DND-41 (cell line): ENCODE measurements at regions not wholly inside any gene's neighbourhood (a gene's known extent, or its start where the extent isn't known, plus 50 kb on each side); places are given as distances from the start of the nearest gene placed in this dataset.

Experiments used
- ATAC-seq: fragments of 200-7000 bp; cut with Tn5 transposase; 3 replicates; pipeline ENCODE4 v1.9.1; 2021; ENCODE audit warnings: low read depth; ENCODE audit not compliant: insufficient read depth
- DNase-seq: peaks from one replicate; pipeline ENCODE4 v3.0.0-alpha.2; 2020
- H2AFZ ChIP-seq: 2 replicates; pipeline ENCODE4 v1.6.0; 2012; ENCODE audit warnings: low read depth, low read length
- H3K27ac ChIP-seq: 2 replicates; pipeline ENCODE4 v1.5.1; 2012; ENCODE audit warnings: low read length, inconsistent platforms
- H3K27me3 ChIP-seq: fragments of 200-600 bp; sonication (generic); 2 replicates; pipeline ENCODE4 v1.6.0; 2012; ENCODE audit warnings: low read length, mild to moderate bottlenecking, inconsistent platforms; ENCODE audit not compliant: insufficient read depth, poor library complexity
- H3K36me3 ChIP-seq: 2 replicates; pipeline ENCODE4 v1.5.1; 2012; ENCODE audit warnings: low read length, inconsistent platforms; ENCODE audit not compliant: insufficient read depth
- H3K4me1 ChIP-seq: 2 replicates; pipeline ENCODE4 v1.5.1; 2012; ENCODE audit warnings: mild to moderate bottlenecking, low read length; ENCODE audit not compliant: insufficient read depth
- H3K4me2 ChIP-seq: 2 replicates; pipeline ENCODE4 v1.6.0; 2012; ENCODE audit warnings: mild to moderate bottlenecking, moderate library complexity, low read length, inconsistent platforms; ENCODE audit not compliant: insufficient read depth
- H3K4me3 ChIP-seq, 2 experiments: fragments of 200-600 bp in 1 of 2; shearing (Covaris generic) in 1 of 2; 2 replicates each; pipeline ENCODE4 v1.5.1; 2012 to 2016; ENCODE audit warnings: inconsistent platforms in 2 of 2, low read length in 2 of 2, mild to moderate bottlenecking in 2 of 2, low read depth in 1 of 2, moderate library complexity in 1 of 2
- H3K79me2 ChIP-seq: 2 replicates; pipeline ENCODE4 v1.6.0; 2012; ENCODE audit warnings: low read length, inconsistent platforms; ENCODE audit not compliant: insufficient read depth
- H3K9ac ChIP-seq: 2 replicates; pipeline ENCODE4 v1.6.0; 2012; ENCODE audit warnings: low read depth, mild to moderate bottlenecking, inconsistent platforms, low read length, moderate library complexity
- H3K9me3 ChIP-seq: 2 replicates; pipeline ENCODE4 v1.5.1; 2012; ENCODE audit warnings: low read length, moderate library complexity, mild to moderate bottlenecking, inconsistent platforms; ENCODE audit not compliant: insufficient read depth, severe bottlenecking
- H4K20me1 ChIP-seq: 2 replicates; pipeline ENCODE4 v1.6.0; 2012; ENCODE audit warnings: low read length; ENCODE audit not compliant: insufficient read depth
- CTCF ChIP-seq: IDR thresholded peaks from 2 replicates; pipeline ENCODE4 v1.5.1; 2012; ENCODE audit warnings: borderline replicate concordance, low read length, moderate library complexity, mild to moderate bottlenecking; ENCODE audit not compliant: poor library complexity, severe bottlenecking; ENCODE audit errors: extremely low read depth
- EZH2 ChIP-seq: IDR thresholded peaks from 3 replicates; pipeline ENCODE4 v1.6.1; 2012; ENCODE audit warnings: borderline replicate concordance, low read depth, mild to moderate bottlenecking, moderate library complexity, low read length, inconsistent platforms; ENCODE audit not compliant: severe bottlenecking

DNA sequence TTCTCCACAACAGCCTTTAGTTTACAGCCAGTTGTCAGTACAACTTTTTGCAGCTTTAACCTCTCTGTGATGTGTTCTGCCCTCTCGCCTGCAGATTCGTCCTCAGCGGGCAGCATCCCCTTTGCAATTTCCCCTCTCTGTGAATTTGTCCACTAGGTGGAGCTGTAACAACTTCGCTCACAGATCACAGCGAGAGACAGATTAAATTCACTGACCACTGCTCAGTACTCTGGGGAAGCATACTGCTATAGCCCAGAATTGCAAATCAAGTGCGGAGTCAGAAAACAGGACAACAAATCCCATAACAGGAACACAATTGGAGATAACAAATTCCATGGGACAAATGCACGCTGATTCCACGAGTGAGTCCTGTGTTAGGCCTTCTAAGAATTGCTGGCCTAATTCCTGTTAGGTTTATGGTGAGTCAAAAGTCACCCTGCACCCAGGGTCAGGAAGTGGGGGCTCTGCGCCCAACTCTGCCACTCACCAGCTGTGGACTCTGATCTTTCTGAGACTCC, 2124.9 kb downstream of the MAT2B start:
- Histone ChIP-seq H3K27ac (peak overlapping the region; percentile 2; the same call in 1 of the 2 replicates), H3K4me2 (no peak overlapping the region), H3K9me3 (no peaks in the 10 kb centered on the region), H3K36me3 (no peaks in the 10 kb centered on the region), H3K79me2 (no peaks in the 10 kb centered on the region), H3K27me3 (no peaks in the 10 kb centered on the region), H3K4me3 (no peak overlapping the region), H2AFZ (peak overlapping the region; percentile 33; the same call in 1 of the 2 replicates), H3K9ac (no peak overlapping the region), H3K4me1 (peaks cover 12% of the 10 kb centered on the region), H4K20me1 (no peaks in the 10 kb centered on the region)
- TF ChIP-seq CTCF (peak; percentile 89), EZH2 (no peak)
- peak; percentile 72 for ATAC-seq
- DNase-seq, result peak; percentile 34

GRCh38 chr5:165631235-165631634, 2125.8 kb downstream of the MAT2B start:
- no peaks in the 10 kb centered on the region for H3K36me3 ChIP-seq
- TF ChIP-seq EZH2 (no peak), CTCF (no peak)
- no peak overlapping the region for H3K4me3 ChIP-seq
- no peaks in the 10 kb centered on the region for H3K27me3 ChIP-seq
- no peaks in the 10 kb centered on the region for H4K20me1 ChIP-seq
- H3K4me1 ChIP-seq, result peaks cover 12% of the 10 kb centered on the region
- H3K9ac ChIP-seq, result no peak overlapping the region
- no peak overlapping the region for H2AFZ ChIP-seq
- no peak for ATAC-seq
- H3K4me2 ChIP-seq, result no peak overlapping the region
- H3K79me2 ChIP-seq, result no peaks in the 10 kb centered on the region
- H3K9me3 ChIP-seq, result no peaks in the 10 kb centered on the region
- no peak overlapping the region for H3K27ac ChIP-seq
- DNase-seq, result no peak

DNA sequence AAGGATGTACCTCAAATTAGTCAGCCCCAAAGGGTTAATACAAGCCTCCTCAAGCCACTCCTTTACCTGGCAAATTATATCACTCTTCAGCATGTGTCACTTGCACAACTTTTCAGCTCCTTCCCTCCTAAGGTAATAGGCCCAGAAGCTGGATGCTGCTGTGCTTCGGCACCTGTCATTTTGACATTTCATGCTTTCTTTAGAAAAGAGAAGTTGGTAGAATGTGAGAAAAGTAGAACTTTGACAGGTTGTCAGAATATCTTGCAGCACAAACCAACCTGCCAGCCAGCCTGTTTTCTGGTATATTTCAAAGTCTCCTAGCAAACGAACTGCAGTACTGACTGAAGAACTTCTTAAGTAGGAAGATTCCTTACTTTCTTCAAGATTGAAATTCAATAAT, 2136.9 kb downstream of the MAT2B start:
- no peak for ATAC-seq
- TF ChIP-seq EZH2, result no peak
- no peak for TF ChIP-seq CTCF

More for the DNA sequence above, 2136.9 kb downstream of the MAT2B start:
- no peak overlapping the region for H3K4me3 ChIP-seq
- H3K27ac ChIP-seq, result no peak overlapping the region
- H3K79me2 ChIP-seq, result no peaks in the 10 kb centered on the region
- H3K27me3 ChIP-seq, result no peaks in the 10 kb centered on the region
- no peak for DNase-seq
- H3K4me2 ChIP-seq, result no peak overlapping the region
- no peak overlapping the region for H3K9ac ChIP-seq
- H3K9me3 ChIP-seq, result no peaks in the 10 kb centered on the region
- no peak overlapping the region for H2AFZ ChIP-seq
- H4K20me1 ChIP-seq, result no peaks in the 10 kb centered on the region
- no peaks in the 10 kb centered on the region for H3K4me1 ChIP-seq
- no peaks in the 10 kb centered on the region for H3K36me3 ChIP-seq
